Endothelial cell of umbilical vein (primary cell): ENCODE measurements at regions not wholly inside any gene's neighbourhood (a gene's known extent, or its start where the extent isn't known, plus 50 kb on each side); places are given as distances from the start of the nearest gene placed in this dataset.

Source experiments
- BruUV-seq: library from RNA; stranded (reverse); fragments of 400-500 nt; replicated peaks from 2 replicates; lab custom pipeline; 2021; lab: Mats Ljungman, UMichigan
- CTCF ChIA-PET: fragments of 300-600, 350-600 bp; sonication (Branson Sonifier 250); formaldehyde crosslinking; loops from one replicate; lab custom pipeline; 2021; ENCODE audit warnings: antibody characterized with exemption, inconsistent platforms; lab: Charles Lee
- POLR2A ChIA-PET: fragments of 300-600, 350-600 bp; sonication (Branson Sonifier 250); formaldehyde crosslinking; loops from one replicate; lab custom pipeline; 2021; ENCODE audit warnings: antibody characterized with exemption, inconsistent platforms; lab: Charles Lee
- DNase-seq: peaks from one replicate; pipeline ENCODE4 v3.0.0-alpha.2; 2011; ENCODE audit warnings: low read depth, low spot score
- FAIRE-seq: peaks from 2 replicates; lab custom pipeline; 2011; peaks lifted over from hg19 to GRCh38; lab: Jason Lieb, UNC
- H2AFZ ChIP-seq: 2 replicates; pipeline ENCODE4 v1.6.0; 2012; ENCODE audit warnings: low read depth, low read length, control low read depth, inconsistent platforms
- H3K27ac ChIP-seq: 2 replicates; pipeline ENCODE4 v1.5.1; 2011; ENCODE audit warnings: low read depth, mild to moderate bottlenecking, control low read depth, low read length, moderate library complexity; ENCODE audit not compliant: insufficient read depth
- H3K27me3 ChIP-seq, 2 experiments: 2 replicates each; pipeline versions ENCODE4 v1.6.0 to v1.6.1; 2011; ENCODE audit warnings: low read length in 2 of 2, mixed read lengths in 1 of 2; ENCODE audit not compliant: control insufficient read depth in 2 of 2, insufficient read depth in 2 of 2
- H3K36me3 ChIP-seq, 2 experiments: 2 replicates in 1 of 2; 3 replicates in 1 of 2; pipeline ENCODE4 v1.5.1; 2011; ENCODE audit warnings: low read length in 2 of 2, mild to moderate bottlenecking in 1 of 2, moderate library complexity in 1 of 2; ENCODE audit not compliant: control insufficient read depth in 2 of 2, insufficient read depth in 2 of 2; ENCODE audit errors: extremely low read depth in 1 of 2
- H3K4me1 ChIP-seq: 3 replicates; pipeline ENCODE4 v1.5.1; 2011; ENCODE audit warnings: mild to moderate bottlenecking, low read length; ENCODE audit not compliant: control insufficient read depth, insufficient read depth; ENCODE audit errors: extremely low read depth
- H3K4me2 ChIP-seq: 2 replicates; pipeline ENCODE4 v1.6.1; 2011; ENCODE audit warnings: low read length, control low read depth, mixed read lengths; ENCODE audit not compliant: insufficient read depth
- H3K4me3 ChIP-seq, 3 experiments: fragments of 200-600 bp in 1 of 3; sonication (generic), shearing (Covaris generic) in 1 of 3; replicated peaks in 1 of 3; 2 replicates each; pipeline ENCODE4 v1.5.1; 2011 to 2016; ENCODE audit warnings: control low read depth in 3 of 3, low read length in 3 of 3, mild to moderate bottlenecking in 2 of 3, inconsistent platforms in 1 of 3, low read depth in 1 of 3, moderate library complexity in 1 of 3; ENCODE audit not compliant: insufficient read depth in 1 of 3
- H3K79me2 ChIP-seq: 2 replicates; pipeline ENCODE4 v1.6.0; 2012; ENCODE audit warnings: low read length, inconsistent platforms; ENCODE audit not compliant: control insufficient read depth, insufficient read depth
- H3K9ac ChIP-seq: replicated peaks from 2 replicates; pipeline ENCODE3; 2011; ENCODE audit warnings: low read length, control low read depth; ENCODE audit not compliant: insufficient read depth; ENCODE audit errors: extremely low read depth
- H3K9me1 ChIP-seq: replicated peaks from 3 replicates; pipeline ENCODE4 v1.6.0; 2011; ENCODE audit warnings: mild to moderate bottlenecking, low read length; ENCODE audit not compliant: control insufficient read depth, insufficient read depth; ENCODE audit errors: extremely low read depth
- H3K9me3 ChIP-seq: replicated peaks from 2 replicates; pipeline ENCODE4 v1.5.1; 2012; ENCODE audit warnings: low read length, inconsistent platforms; ENCODE audit not compliant: control insufficient read depth, insufficient read depth
- H4K20me1 ChIP-seq: replicated peaks from 2 replicates; pipeline ENCODE3; 2011; ENCODE audit warnings: mild to moderate bottlenecking, low read length; ENCODE audit not compliant: control insufficient read depth, insufficient read depth; ENCODE audit errors: extremely low read depth
- CTCF ChIP-seq, 2 donors: IDR thresholded peaks; 1 replicate in 1 of 2; 2 replicates in 1 of 2; pipeline ENCODE4 v1.5.1; 2011; ENCODE audit warnings: low read length in 2 of 2, mild to moderate bottlenecking in 2 of 2, moderate library complexity in 2 of 2, control low read depth in 1 of 2, inconsistent platforms in 1 of 2, low read depth in 1 of 2; ENCODE audit not compliant: insufficient read depth in 1 of 2; ENCODE audit errors: extremely low read depth in 1 of 2
- EZH2 ChIP-seq: IDR thresholded peaks from 2 replicates; pipeline ENCODE4 v1.6.1; 2012; ENCODE audit warnings: borderline replicate concordance, low read depth, mild to moderate bottlenecking, moderate library complexity, low read length, inconsistent platforms; ENCODE audit not compliant: severe bottlenecking
- FOS ChIP-seq: IDR thresholded peaks from 2 replicates; pipeline ENCODE4 v1.6.1; 2011; ENCODE audit warnings: mild to moderate bottlenecking, low read length, moderate library complexity, borderline replicate concordance; ENCODE audit not compliant: insufficient read depth
- GATA2 ChIP-seq: IDR thresholded peaks from 2 replicates; pipeline ENCODE4 v1.7.0; 2011; ENCODE audit warnings: low read depth, mild to moderate bottlenecking, moderate library complexity, mixed read lengths, low read length; ENCODE audit not compliant: insufficient read length, insufficient read depth
- JUN ChIP-seq: IDR thresholded peaks from 2 replicates; pipeline ENCODE4 v1.6.1; 2011; ENCODE audit warnings: borderline replicate concordance, low read depth; ENCODE audit not compliant: insufficient read length, insufficient read depth
- MAX ChIP-seq: IDR thresholded peaks from 2 replicates; pipeline ENCODE4 v1.6.1; 2011; ENCODE audit not compliant: insufficient read depth, insufficient read length
- MYC ChIP-seq: IDR thresholded peaks from one replicate; pipeline ENCODE4 v1.6.1; 2011; ENCODE audit warnings: mild to moderate bottlenecking, low read depth, low read length
- POLR2A ChIP-seq: IDR thresholded peaks from 2 replicates; pipeline ENCODE4 v1.6.1; 2012; ENCODE audit warnings: low read depth, mild to moderate bottlenecking, control low read depth, low read length
- POLR2AphosphoS5 ChIP-seq: IDR thresholded peaks from 2 replicates; pipeline ENCODE4 v1.6.1; 2012; ENCODE audit warnings: low read depth, mild to moderate bottlenecking, control low read depth, low read length, moderate library complexity; ENCODE audit not compliant: insufficient read depth
- dilution Hi-C: fragments of 300-500 bp; cut with MboI; formaldehyde crosslinking; loops from one replicate; pipeline ENCODE4 v1.15.0; 2019; ENCODE audit warnings: low sequenced_read_pairs; ENCODE audit not compliant: extremely low pct_ligation_motif_present
- intact Hi-C: fragments of 100-400 bp; cut with micrococcal nuclease; formaldehyde crosslinking; loops from one replicate; pipeline ENCODE4 v1.10.0; 2022

- H3K27me3 ChIP-seq = no peaks in the 10 kb centered on the region
- no peaks in the 10 kb centered on the region for H4K20me1 ChIP-seq
- H3K79me2 ChIP-seq = no peaks in the 10 kb centered on the region
- ChIA-PET POLR2A (no interaction called here), CTCF (no interaction called here)
- H3K9me1 ChIP-seq = no peaks in the 10 kb centered on the region
- FAIRE-seq = no peak
- no peak overlapping the region for H2AFZ ChIP-seq
- no TSS peak for BruUV-seq
- dilution Hi-C loops = no loop called here
- no peaks in the 10 kb centered on the region for H3K9me3 ChIP-seq
- no peak overlapping the region for H3K27ac ChIP-seq
- no peaks in the 10 kb centered on the region for H3K36me3 ChIP-seq
- intact Hi-C loops = loop anchor here (5.0 kb wide), 1 partner anchor 191 kb away; no protein-coding TSS in a partner anchor
- H3K4me2 ChIP-seq = no peak overlapping the region
- peaks cover 26% of the 10 kb centered on the region for H3K4me1 ChIP-seq
- no peak overlapping the region for H3K9ac ChIP-seq
- no peak for DNase-seq
- TF ChIP-seq MAX = no peak
- TF ChIP-seq MYC = no peak
- no peak for TF ChIP-seq JUN
- no peak for TF ChIP-seq GATA2
- no peak for TF ChIP-seq CTCF (IDR thresholded peaks at IDR 0.05; ENCODE audit: extremely low read depth in 1 of 2, insufficient read depth in 1 of 2, low read depth in 1 of 2, low read length in 2 of 2)
- TF ChIP-seq EZH2 = no peak
- no peak for TF ChIP-seq POLR2AphosphoS5
- no peak for TF ChIP-seq POLR2A
- no peak for TF ChIP-seq FOS
- H3K4me3 ChIP-seq = no peak overlapping the region
Observed at GRCh38 chr1:229028544-229028943, 242.4 kb upstream of the RAB4A start.
